Erythroblast (primary cell): ENCODE measurements at regions not wholly inside any gene's neighbourhood (a gene's known extent, or its start where the extent isn't known, plus 50 kb on each side); places are given as distances from the start of the nearest gene placed in this dataset.
"Not testable (repeated sequence)": the region's sequence is repeated elsewhere in the genome, so short reads cannot be mapped to it uniquely, and the experiment has no call there.

Experiments used
- GATA1 ChIP-seq: IDR thresholded peaks from 2 replicates; pipeline ENCODE4 v1.6.1; 2011; ENCODE audit warnings: low read depth, mild to moderate bottlenecking, control low read depth, low read length, moderate library complexity
- POLR2A ChIP-seq: IDR thresholded peaks from 2 replicates; pipeline ENCODE4 v1.6.1; 2011; ENCODE audit warnings: mild to moderate bottlenecking, low read length

- TF ChIP-seq POLR2A, GATA1: not testable (repeated sequence)
Observed at GRCh38 chr4:11811521-11811920, 382.8 kb upstream of the HS3ST1 start.
